ENCODE measurements at regions not wholly inside any gene's neighbourhood (a gene's known extent, or its start where the extent isn't known, plus 50 kb on each side); places are given as distances from the start of the nearest gene placed in this dataset.

DNA sequence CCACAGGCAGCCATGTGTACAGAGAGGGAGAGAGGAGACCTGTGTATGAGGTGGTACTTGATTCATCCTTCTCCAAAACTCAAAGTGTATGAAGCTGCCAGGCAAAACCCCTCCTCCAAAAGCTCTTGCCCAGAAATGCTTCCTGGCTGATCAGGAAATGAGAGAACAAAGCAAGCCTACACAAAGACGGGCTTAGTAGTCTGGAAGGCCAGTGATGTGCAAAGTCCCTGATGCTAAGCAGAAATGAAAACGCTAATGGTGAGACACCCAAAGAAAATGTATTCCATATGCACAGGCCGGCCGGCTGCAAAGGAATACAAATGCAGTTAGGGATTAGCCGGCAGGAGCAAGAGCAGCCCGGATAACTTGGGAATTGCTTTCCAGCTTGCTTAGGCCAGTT is 234.9 kb upstream of the CADM1 start:
- no peak for DNase-seq (ENCODE audit: low read depth in 2 of 2)

DNA sequence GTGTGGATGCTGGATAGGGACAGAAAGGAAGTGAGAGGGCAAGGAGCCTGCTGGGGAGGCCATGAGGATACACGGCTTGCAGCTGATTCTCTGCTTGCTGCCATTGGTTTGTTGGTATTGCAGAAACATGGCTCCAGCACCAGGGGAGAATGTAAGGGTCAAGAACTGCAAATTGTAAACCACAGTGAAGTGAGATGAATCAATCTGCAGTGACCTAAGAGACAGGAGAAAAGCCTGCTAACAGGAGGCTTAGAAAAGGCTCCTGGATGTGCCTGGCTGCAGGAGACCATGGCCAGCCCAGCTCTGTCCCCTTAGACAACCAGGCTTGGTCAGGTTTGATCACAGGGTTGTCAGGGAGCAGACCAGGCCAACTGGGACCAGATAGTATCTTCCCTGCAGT is 233.7 kb upstream of the CADM1 start:
- DNase-seq (ENCODE audit: low read depth in 2 of 2), result no peak

DNA sequence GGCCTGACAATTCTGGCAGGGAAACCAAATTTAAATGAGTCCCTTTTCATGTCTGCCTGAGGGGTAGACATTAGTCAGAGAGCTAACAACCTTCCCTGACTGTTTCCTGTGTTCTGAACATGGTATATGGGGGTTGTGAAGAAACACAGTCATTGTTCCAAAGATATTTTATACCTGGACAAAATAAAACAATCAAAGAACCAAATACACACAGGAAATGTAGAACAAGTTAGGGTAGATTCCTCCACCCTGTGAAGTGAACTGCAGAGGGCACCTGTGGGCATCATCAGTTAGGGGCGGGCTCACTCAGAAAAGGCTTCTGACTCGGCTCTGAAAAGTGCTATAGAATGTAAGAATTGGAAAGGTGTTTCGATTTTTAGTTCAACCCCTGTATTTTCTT is 231.9 kb upstream of the CADM1 start:
- no peak for DNase-seq (ENCODE audit: low read depth in 2 of 2)

DNA sequence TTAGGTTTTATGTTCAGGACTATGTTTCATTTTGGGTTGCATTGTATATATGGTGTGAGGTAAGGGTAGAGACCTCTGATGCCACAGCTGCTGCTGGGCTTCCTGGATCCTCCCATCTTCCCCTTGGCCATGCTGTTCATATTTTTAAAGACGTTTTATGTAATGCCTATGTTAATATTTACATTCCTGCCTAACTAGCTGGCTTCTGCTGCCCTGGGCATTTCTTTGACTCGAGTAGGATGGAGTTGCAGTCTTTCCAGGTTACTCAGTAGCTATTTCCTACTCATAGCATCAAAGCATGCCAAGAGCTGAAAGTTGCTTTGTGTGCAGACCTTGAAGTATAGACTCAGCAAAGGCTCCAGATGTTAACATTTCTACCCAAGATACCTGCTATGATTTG is 220.5 kb upstream of the CADM1 start:
- no peak for DNase-seq (ENCODE audit: low read depth in 2 of 2)

DNA sequence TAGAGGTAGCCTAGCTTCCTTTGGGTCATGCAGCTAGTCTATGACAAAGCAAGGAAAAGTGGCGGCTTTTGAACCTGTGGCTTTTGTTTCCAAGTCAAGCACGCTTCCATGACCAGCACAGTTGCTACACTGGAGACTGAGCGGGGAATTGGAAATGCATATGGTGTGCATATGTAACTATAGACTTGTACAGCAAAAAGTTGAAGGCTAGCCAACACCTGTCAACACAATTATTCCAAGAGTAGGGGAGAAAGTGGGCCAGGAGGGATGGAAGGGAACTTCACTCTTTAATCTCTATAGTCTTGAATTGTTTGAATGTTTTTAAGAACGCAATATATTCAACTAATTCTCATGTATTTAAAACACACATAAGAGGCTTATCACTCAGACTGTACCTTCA is 218.5 kb upstream of the CADM1 start:
- DNase-seq (ENCODE audit: low read depth in 2 of 2), result no peak

DNA sequence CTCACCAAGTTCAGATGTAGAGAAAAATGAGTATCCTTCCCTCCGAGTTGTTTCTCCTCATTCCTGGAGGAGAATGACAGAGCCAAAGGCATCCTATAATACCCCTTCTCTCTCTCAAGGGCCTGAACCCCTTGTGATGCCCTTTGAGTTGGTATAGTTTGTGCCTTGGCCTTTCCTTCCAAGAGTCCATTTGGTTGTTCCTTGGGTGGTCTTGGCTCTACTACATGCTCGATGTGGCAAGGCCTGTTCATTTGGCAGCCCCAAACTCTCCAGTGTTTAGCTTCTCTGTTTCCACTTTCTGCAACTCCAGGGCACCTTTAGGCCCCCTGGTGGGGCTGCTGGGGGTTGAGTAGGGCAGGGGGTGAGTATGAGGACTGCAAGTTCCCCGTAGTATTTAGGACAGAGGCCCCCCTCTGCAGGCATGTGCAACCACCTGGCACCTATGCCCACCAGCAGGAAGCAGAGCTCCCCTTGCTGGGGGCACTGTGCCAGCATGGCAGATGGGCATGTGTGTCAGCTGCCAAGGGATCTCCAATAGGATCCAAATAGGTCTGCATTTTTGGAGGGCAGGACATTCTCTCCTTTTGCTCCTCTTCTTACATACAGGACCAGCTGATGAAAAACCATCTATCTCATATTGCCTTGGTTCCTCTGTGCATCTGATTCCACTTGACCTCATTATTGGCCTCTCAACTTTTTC is 217.2 kb upstream of the CADM1 start:
- no peak for DNase-seq (ENCODE audit: low read depth in 2 of 2)

DNA sequence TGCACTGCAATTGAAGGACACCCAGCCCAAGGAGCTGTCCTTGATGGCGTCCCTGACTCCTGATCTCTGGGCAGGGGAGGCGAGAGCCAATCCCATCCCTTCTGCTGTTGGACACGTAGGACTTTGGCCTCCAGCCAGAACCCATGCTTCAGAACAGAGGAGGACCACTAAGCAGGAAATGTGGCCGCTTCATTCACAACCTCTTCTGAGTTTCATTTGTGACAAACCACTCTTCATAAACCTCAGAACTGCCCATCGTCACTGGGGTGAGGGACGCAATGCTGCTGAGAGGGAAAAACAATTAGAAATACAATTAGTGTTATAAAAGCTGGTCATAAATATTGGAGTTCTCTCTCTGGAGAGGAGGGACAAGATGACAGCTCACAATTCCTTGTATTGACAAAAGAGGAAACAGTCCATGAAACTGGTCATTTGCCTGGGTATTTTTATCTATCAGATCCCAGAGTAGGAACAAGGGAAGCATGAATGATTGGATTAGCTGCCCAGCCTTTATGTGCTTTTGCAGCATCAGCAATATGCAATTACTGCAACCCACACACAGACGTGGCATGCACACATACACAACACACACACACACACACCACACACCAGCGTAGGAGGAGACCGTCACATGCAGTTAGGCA is 216.5 kb upstream of the CADM1 start:
- DNase-seq (ENCODE audit: low read depth in 2 of 2), result no peak

DNA sequence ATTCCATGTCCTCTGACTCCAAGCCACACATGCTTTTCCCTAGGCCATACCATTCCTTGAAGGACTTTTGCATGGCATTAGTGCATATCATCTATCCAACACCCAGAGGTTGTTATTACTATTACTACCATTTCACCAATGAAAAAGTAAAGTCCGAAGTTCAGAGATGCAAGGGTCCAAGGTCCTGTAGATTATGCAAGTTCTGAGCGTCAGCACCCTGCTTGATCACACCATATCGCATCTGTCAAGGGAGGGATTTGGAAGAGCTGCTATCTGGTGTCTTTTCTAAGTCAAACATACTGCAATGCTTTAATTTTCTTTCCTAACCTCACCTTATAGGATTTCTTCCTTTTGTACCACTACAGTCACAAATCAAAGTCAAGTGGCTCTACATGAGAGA is 214.7 kb upstream of the CADM1 start:
- DNase-seq (ENCODE audit: low read depth in 2 of 2), result no peak

DNA sequence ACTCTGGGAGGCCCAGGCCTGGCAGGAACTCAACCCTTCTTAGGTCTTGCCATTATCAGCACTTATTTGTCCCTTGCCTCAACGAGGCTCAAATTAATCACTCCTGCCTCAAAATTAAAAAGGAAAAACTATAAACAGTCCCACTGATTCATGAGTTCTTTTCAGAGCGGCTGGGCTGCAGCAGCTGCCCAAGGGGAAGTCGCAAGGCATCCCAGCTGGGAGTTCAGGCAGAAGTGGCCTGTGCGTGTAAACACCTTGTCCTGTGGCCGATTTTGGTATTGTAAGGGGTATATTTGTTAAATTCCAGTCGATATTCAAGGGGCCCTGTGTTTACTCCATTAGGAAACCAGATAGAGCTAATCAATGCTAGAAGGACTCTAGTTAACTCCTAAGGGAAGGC is 213.9 kb upstream of the CADM1 start:
- no peak for DNase-seq (ENCODE audit: low read depth in 2 of 2)

DNA sequence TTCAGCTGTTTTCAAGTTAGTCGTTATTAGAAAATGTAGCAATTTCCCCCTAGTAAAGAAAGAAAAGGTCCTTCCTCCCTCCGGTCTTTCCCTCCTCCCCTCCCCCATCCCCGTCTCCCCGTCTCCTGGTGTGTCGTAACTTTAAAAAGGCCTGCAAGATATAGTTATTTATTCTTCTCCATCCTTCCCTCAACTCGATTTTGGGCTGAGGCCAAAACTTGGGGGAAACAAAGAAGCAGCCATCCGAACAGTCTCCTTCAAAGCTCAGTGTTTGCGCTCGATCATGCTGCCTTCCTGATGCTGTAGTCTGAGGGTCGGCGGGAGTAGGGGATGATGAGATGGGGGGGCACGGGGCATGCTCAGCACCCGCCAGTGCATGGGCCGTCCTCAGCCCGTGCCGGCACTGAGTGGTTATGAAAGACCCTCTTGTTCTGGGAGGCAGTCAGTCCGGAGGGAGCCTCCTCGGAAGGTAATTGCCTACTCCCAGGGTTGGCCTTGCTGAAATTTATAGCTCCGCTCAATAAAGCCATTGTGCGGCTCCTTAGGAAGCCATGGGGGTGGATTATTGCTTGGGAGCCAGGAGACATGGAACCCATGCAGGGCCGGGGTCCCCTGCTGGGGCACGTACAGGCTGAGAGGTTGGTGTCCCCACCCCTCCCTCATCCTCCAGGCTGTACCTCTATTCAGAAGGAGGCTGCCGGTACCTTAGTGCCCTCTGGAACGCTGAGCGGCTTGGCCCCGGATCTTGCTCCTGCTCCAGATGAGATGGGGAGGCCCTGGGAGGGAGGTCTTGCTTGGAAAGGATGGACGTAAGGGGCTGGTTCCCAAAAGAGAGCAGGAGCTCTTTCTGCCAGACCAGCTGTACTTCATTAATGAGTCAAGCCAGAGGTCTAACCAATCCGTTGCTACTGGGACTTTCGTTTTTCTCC is 212.7 kb upstream of the CADM1 start:
- no peak for DNase-seq (ENCODE audit: low read depth in 2 of 2)

DNA sequence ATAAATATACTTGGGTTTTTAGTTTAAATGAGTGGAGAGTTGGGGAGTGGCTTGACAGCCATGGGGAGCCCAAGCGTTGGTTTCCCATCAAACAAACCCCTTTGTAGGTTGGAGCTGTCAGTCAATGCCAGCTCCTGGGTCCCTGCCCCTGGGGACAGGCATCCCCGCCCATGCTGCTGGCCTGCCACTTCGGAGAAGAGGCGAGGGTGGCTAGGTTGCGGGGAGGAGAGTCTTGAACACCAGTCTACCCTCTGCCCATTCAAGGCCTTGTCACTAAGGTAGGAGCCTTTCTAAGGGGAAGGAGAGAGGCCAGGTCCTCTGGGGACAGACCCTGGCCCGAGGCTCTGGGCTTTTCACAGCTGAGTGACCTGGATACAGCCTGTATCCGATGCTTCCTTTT is 211.9 kb upstream of the CADM1 start:
- no peak for DNase-seq (ENCODE audit: low read depth in 2 of 2)

DNA sequence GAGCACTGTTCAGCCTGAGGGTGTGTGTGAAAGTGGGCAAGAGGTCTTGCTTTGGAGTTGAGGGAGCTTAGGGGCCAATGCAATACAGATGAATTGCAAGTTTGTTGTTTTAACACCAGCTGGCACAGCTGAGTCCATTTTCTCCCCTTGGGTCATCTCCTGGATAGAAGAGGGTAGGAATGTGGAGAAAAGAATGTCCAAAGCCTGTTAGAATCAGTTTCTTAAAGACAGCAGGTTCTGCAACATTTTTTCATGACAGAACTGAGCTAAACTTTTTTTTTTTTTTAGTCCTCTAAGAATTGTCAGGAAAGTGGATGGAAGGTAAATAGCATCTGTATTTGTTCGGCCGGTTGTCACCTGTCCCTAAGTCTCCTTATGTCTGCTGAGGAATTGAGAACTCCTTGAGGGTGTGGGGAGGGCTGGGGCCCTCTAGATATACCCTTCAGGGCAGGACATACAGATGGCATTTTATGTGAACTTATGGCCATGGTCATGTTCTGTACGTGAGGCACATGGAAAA is 211.1 kb upstream of the CADM1 start:
- DNase-seq (ENCODE audit: low read depth in 2 of 2), result no peak

DNA sequence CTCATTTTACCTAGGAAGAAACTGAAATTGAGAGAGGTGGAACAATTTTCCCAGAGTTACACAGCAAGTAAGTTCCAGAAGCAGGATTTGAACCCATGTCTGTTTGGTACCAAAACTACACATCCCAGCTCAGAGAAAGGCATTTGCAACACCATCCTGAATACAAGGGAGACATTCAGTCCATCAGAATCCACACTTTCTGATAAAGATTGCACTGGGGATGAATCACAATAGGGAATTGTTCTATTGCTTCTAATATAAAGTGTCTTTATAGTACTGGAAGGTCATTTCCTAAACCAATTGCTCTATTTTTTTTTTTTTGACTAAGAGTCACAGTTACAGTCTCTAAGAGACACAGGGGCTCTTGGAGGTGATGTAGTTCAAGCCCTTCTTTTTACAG is 208.1 kb upstream of the CADM1 start:
- DNase-seq (ENCODE audit: low read depth in 2 of 2), result no peak

DNA sequence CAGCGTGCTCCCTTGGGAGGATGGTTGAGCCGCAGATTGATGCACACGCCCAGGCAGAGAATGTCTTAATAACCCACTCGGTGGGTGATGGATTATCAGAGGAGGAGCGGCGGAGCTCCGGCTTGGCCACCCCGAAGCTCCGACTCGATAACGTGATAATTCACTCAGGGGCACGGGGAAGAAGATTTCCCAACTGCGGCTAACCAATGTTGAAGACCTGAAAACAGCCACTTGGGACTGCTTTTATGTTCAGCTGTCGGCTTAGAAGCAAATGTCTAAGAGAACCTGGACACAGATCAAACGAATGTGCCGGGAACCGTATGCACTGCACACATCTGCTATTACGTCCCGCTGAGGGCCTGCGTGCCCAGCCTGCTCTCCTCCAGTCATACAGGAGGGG is 206.8 kb upstream of the CADM1 start:
- no peak for DNase-seq (ENCODE audit: low read depth in 2 of 2)

DNA sequence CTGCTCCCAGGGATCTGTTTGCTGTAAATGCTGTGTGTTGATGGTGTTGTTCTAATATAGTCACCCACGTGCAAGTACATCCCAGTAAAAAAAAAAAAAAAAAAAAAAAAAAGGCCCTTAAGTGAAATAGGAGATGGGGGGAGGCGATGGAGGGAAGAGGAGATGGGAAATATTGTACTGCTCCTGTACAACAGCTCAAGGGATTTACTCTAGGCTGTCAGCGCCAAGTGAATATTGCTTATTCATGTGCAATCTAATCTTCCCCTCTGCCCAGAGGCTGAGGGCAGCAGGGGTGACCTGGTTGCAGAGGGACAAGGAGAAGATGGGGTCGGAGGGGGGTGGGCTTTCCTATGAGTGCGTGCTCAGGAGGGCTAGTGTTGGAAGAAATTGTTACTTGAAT is 206.2 kb upstream of the CADM1 start:
- no peak for DNase-seq (ENCODE audit: low read depth in 2 of 2)

DNA sequence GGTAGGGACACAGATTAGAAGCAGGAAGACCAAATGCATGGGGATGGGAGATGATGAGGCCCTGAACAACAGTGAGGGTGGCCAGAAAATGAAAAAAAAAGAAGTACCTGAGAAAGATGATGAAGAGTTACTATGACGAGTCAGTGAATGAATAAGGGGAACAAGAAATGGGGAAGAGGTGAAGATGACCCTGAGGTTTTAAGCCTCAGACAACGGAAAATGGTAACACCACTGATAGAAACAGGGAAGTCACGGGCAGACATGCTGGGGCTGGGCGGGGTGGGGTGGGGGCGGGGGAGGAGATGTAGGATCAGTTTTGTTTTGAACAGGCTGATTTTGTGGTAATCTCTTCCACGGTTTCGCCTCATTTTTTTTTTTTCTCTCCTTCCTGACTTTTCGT is 205.1 kb upstream of the CADM1 start:
- DNase-seq (ENCODE audit: low read depth in 2 of 2), result no peak

DNA sequence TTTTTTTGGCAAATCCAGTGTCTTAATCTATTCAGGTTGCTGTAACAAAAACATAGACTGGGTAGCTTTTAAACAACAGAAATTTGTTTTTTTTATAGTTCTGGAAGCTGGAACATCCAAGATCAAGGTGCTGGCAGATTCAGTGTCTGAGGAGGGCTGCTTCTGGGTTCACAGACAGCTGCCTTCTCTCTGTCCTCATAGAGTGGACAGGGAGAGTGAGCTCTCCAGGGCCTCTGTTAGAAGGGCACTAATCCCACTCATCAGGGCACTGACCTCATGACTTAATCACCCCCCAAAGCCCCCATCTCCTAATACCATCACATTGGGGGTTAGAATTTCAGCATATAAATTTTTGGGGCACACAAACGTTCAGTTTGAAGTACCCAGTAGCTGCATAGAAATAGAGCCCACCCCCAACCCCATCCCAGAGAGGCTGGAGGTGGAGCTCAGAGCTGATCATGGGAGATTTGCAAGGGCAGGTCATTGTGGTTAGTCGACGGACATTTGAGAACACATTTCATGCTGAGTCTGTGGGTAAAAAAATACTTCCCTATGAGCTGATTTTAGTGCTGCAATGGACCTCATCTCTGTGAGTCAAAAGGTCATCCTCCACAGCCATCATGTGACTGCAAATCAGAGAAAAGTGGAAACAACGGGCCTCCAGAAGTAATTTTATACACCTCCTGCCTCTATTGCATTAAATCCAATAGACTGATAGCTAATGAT is 203.1 kb upstream of the CADM1 start:
- no peak for DNase-seq (ENCODE audit: low read depth in 2 of 2)

DNA sequence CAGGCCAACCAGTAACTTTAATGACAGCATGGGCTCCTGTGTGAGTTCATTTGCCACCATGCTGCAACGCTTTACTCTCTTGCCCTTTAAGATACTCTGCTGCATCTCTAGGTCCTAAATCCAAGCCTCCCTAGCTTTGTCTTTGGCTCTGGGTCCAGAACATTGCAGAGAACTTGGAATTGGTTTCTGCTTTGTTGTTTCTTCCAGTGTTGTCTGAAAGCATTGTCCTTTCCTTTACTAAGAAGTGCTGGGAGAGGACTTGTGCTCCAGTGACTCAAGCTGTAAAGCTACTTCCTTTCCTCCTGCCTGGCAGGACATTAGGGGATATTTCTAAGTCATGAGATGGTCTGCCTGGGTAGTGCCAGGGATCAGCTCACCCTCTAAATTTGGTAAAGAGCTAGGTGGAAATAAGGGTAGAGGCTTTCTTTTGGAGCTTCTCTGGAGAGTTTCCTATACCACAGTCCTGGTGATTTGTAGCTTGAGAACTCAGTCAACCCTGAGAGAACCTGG is 202.5 kb upstream of the CADM1 start:
- DNase-seq (ENCODE audit: low read depth in 2 of 2), result no peak

DNA sequence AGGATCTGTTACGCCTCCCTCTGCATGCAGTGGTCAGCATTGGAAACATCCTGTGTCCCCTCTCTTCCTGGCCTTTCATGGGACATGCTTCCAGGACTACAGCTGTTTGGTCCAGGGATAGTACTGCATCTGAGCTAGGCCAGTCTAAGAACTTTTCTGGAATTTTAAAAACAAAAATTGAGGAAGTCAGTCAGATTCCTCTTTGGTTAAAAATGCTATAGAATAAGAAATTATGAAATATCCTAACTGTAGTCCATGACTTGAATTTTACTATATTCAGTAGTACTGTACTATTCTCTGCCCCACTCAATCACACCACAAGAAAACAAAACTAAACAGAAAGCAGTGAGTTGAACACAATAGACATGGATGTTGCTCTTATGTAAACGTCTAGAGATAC is 201.0 kb upstream of the CADM1 start:
- no peak for DNase-seq (ENCODE audit: low read depth in 2 of 2)

DNA sequence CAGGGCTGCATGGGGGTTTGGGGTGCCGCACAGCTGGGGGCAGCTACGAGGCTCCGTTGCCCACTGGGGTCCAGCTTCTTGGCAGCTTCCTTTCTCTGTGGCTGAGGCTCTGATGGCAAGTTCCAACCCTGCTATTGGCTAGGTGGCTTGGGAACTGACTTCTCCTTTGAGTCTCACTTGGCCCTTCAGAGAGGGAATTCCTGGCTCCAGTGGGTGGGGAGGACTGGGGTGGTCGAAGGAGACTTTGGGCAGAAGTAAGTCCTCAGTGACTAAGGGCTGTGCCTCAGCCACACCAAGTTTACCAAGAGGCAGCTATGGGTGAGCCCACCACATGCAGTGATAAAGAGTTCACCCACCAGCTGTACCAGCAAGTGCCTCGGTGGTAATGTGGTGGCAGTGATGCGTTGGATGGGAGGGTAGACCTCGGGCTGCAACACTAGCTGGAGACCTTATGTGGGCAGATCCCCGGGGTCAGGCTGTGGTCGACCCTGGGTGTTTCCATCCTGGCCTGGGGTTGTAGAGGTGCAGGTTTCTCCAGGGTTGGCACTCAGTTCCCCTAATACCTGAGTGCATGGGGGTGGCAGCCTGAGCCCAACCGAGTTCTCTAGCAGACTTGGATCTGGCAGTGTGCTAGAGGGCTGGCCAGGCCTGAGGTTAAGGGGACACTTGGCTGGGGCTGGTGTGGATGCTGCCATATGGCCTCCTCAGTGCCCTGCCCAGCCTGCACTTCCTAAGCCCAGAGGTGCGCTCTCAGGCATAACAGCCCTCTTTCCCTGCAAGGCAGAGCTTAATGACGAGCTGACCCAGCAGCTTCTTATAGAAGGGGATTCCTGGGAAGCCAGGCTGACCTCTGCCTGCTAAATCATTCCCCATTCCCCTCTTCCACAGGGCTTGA is 197.0 kb upstream of the CADM1 start:
- no peak for DNase-seq (ENCODE audit: low read depth in 2 of 2)

DNA sequence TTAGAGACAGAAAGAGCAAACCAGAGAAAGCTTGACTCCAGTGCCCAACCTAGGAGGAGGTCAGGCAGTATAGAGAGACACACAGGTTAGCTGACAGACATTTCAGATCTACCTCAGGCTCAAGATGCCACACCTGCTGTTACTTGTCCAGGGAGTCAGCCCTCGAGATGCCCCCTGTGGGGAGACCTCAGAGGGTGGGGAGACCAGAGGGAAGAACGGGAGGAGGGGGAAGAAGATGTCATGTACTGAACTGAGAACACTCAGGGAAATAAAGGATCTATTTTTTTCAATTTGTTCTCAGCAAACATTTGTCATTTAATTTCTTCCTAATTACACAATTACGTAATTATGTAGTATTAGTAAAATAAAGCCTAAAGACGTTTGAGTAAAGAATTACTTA is 196.3 kb upstream of the CADM1 start:
- DNase-seq (ENCODE audit: low read depth in 2 of 2), result no peak

Data from stimulated activated CD4-positive, alpha-beta T cell treated with anti-CD3 and anti-CD28 coated beads, Interleukin-4, amount 100 ng/mL, for 48 hours (primary cell).